Activated T-helper 1 cell treated with anti-CD3 and anti-CD28 coated beads, Interleukin-12 subunit alpha, Interleukin-12 subunit beta, Interleukin-2, Interleukin-4 antibody, amounts not matched to agents 30 ng/mL and 10 ng/mL and 1 ng/mL, durations not matched to agents 14 hours and 24 hours and 36 hours (primary cell): ENCODE measurements at regions not wholly inside any gene's neighbourhood (a gene's known extent, or its start where the extent isn't known, plus 50 kb on each side); places are given as distances from the start of the nearest gene placed in this dataset.
"Not testable (repeated sequence)": the region's sequence is repeated elsewhere in the genome, so short reads cannot be mapped to it uniquely, and the experiment has no call there.

ENCODE experiments used
- DNase-seq: peaks from one replicate; pipeline ENCODE4 v3.0.0; 2021; ENCODE audit warnings: low spot score
- H3K27ac Mint-ChIP-seq: one replicate; pipeline ENCODE4 v1.8.0; 2021; ENCODE audit warnings: mild to moderate bottlenecking, mixed read lengths
- H3K27me3 Mint-ChIP-seq: one replicate; pipeline ENCODE4 v1.8.0; 2022; ENCODE audit warnings: mild to moderate bottlenecking, moderate library complexity, mixed read lengths; ENCODE audit not compliant: insufficient read depth
- H3K36me3 Mint-ChIP-seq: one replicate; pipeline ENCODE4 v1.8.0; 2021; ENCODE audit warnings: low read depth, mixed read lengths
- H3K4me1 Mint-ChIP-seq: one replicate; pipeline ENCODE4 v1.8.0; 2021; ENCODE audit warnings: low read depth, mixed read lengths
- H3K4me3 Mint-ChIP-seq: one replicate; pipeline ENCODE4 v1.8.0; 2021; ENCODE audit warnings: mild to moderate bottlenecking, moderate library complexity, mixed read lengths
- H3K9me3 Mint-ChIP-seq: one replicate; pipeline ENCODE4 v1.8.0; 2021; ENCODE audit warnings: mixed read lengths
- intact Hi-C: fragments of 100-400 bp; cut with micrococcal nuclease; formaldehyde crosslinking; loops from one replicate; pipeline ENCODE4 v1.15.1; 2024

GRCh38 chr7:119861385-119861784 lies 411.6 kb upstream of the KCND2 start:
- Mint-ChIP-seq H3K9me3 (peaks cover 20% of the 10 kb centered on the region), H3K4me3 (no peak overlapping the region), H3K27ac (no peak overlapping the region), H3K4me1 (no peaks in the 10 kb centered on the region), H3K36me3 (no peaks in the 10 kb centered on the region), H3K27me3 (no peaks in the 10 kb centered on the region)
- intact Hi-C loops: no loop called here
- no peak for DNase-seq

DNA sequence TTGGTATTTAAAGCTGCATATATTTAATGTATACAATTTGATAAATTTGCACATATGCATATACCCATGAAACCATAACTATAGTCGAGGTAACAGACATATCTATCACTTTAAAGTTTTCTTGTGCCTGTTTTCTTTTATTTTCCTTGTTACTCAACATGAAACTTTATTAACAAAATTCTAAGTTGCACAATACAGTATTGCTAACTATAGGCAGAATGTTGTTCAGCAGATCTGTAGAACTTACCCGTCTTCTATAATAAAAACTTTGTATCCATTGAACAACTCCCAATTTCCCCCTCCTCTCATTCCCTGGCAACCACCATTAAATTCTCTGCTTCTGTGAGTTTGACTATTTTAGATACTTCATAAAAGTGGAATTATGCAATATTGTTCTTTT lies 404.6 kb upstream of the KCND2 start:
- no peaks in the 10 kb centered on the region for H3K36me3 Mint-ChIP-seq
- no peak for DNase-seq
- no peak overlapping the region for H3K27ac Mint-ChIP-seq
- H3K9me3 Mint-ChIP-seq: peaks cover 8% of the 10 kb centered on the region
- H3K4me1 Mint-ChIP-seq: no peaks in the 10 kb centered on the region
- H3K4me3 Mint-ChIP-seq: no peak overlapping the region
- no peaks in the 10 kb centered on the region for H3K27me3 Mint-ChIP-seq
- intact Hi-C loops: no loop called here

DNA sequence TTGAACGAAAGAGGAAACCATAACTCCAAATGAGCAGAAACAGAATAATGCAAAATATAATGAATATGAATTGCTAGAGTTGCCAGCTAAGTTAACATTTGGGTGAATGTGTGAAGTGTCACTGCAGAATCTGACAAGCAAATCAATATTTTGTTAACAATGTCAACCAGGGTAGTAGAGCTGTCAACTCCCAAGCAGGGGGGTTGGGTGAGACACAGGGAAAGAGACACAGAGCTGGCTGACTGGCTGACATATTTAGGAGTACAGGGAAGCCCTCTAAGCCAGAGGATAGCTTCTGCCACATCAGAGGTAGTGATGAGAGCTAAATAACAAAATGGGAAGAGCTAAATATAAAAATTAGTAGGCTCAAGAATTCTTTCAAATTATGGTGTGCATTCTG lies 393.1 kb upstream of the KCND2 start:
- no peaks in the 10 kb centered on the region for H3K4me1 Mint-ChIP-seq
- intact Hi-C loops: no loop called here
- H3K36me3 Mint-ChIP-seq: no peaks in the 10 kb centered on the region
- H3K27ac Mint-ChIP-seq: no peak overlapping the region
- no peak overlapping the region for H3K4me3 Mint-ChIP-seq
- no peak for DNase-seq
- peaks cover 4% of the 10 kb centered on the region for H3K9me3 Mint-ChIP-seq
- no peaks in the 10 kb centered on the region for H3K27me3 Mint-ChIP-seq

DNA sequence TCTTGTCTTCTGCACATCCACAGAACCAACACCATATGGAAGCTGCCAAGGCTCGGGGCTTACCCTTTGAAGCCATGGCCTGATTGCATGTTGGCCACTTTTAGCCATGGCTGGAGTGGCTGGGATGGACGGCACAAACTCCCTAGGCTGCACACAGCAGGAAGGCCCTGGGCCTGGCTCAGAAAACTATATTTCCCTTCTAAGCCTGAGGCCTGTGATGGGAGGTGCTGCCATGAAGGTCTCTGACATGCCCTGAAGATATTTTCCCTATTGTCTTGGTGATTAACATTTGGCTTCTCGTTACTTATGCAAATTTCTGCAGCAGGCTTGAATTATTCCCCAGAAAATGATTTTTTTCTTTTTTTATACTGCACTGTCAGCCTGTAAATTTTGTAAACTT lies 387.0 kb upstream of the KCND2 start:
- Mint-ChIP-seq H3K27me3 (no peaks in the 10 kb centered on the region), H3K36me3 (no peaks in the 10 kb centered on the region), H3K9me3 (peaks cover 15% of the 10 kb centered on the region), H3K27ac (no peak overlapping the region), H3K4me1 (no peaks in the 10 kb centered on the region), H3K4me3 (no peak overlapping the region)
- no peak for DNase-seq
- intact Hi-C loops: no loop called here

GRCh38 chr7:119886525-119886924 lies 386.4 kb upstream of the KCND2 start:
- H3K27ac Mint-ChIP-seq, H3K27me3 Mint-ChIP-seq, H3K36me3 Mint-ChIP-seq, intact Hi-C loops, H3K4me1 Mint-ChIP-seq, H3K4me3 Mint-ChIP-seq, DNase-seq: not testable (repeated sequence)
- peaks cover 15% of the 10 kb centered on the region for H3K9me3 Mint-ChIP-seq

GRCh38 chr7:119888251-119888650 lies 384.7 kb upstream of the KCND2 start:
- no peak overlapping the region for H3K4me3 Mint-ChIP-seq
- no peaks in the 10 kb centered on the region for H3K4me1 Mint-ChIP-seq
- peaks cover 13% of the 10 kb centered on the region for H3K9me3 Mint-ChIP-seq
- DNase-seq: no peak
- no peaks in the 10 kb centered on the region for H3K27me3 Mint-ChIP-seq
- intact Hi-C loops: no loop called here
- H3K27ac Mint-ChIP-seq: no peak overlapping the region
- H3K36me3 Mint-ChIP-seq: no peaks in the 10 kb centered on the region

DNA sequence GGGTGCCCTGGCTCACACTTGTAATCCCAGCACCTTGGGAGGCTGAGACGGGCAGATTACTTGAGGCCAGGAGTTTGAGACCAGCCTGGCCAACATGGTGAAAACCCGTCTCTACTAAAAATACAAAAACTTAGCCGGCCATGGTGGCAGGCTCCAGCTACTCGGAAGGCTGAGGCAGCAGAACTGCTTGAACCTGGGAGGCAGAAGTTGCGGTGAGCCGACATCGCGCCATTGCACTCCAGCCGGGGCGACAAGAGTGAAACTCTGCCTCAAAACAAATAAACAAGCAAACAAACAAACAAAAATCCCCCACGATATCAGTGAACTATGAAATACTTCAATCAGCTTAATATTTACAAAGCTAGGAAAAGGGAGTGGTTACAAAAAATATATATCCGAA lies 382.3 kb upstream of the KCND2 start:
- no peaks in the 10 kb centered on the region for H3K27me3 Mint-ChIP-seq
- no peaks in the 10 kb centered on the region for H3K4me1 Mint-ChIP-seq
- peaks cover 11% of the 10 kb centered on the region for H3K9me3 Mint-ChIP-seq
- H3K27ac Mint-ChIP-seq: no peak overlapping the region
- DNase-seq: no peak
- H3K4me3 Mint-ChIP-seq: no peak overlapping the region
- no peaks in the 10 kb centered on the region for H3K36me3 Mint-ChIP-seq
- intact Hi-C loops: no loop called here

DNA sequence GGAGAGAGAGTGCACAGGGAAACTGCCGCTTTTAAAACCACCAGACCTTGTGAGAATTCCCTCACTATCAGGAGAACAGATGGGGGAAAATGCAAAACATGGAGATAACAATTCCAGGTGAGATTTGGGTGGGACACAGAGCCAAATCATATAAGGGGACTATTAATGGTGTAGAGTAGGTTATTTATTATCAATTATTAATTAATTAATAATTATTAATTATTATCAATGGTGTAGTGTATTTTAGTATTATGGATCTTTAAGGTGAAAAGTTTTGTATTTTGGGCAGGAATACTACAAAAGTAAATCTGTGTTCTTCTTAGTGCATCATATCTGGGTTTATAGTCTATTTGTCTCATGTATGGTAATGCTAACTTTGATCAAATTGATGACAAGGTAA lies 377.7 kb upstream of the KCND2 start:
- Mint-ChIP-seq H3K4me3 (no peak overlapping the region), H3K36me3 (no peaks in the 10 kb centered on the region), H3K9me3 (no peaks in the 10 kb centered on the region), H3K27ac (no peak overlapping the region), H3K27me3 (no peaks in the 10 kb centered on the region), H3K4me1 (no peaks in the 10 kb centered on the region)
- DNase-seq: no peak
- intact Hi-C loops: no loop called here

GRCh38 chr7:119896386-119896785 lies 376.6 kb upstream of the KCND2 start:
- Mint-ChIP-seq H3K27me3 (no peaks in the 10 kb centered on the region), H3K36me3 (no peaks in the 10 kb centered on the region), H3K27ac (no peak overlapping the region), H3K4me1 (no peaks in the 10 kb centered on the region), H3K9me3 (no peaks in the 10 kb centered on the region), H3K4me3 (no peak overlapping the region)
- no peak for DNase-seq
- intact Hi-C loops: no loop called here

DNA sequence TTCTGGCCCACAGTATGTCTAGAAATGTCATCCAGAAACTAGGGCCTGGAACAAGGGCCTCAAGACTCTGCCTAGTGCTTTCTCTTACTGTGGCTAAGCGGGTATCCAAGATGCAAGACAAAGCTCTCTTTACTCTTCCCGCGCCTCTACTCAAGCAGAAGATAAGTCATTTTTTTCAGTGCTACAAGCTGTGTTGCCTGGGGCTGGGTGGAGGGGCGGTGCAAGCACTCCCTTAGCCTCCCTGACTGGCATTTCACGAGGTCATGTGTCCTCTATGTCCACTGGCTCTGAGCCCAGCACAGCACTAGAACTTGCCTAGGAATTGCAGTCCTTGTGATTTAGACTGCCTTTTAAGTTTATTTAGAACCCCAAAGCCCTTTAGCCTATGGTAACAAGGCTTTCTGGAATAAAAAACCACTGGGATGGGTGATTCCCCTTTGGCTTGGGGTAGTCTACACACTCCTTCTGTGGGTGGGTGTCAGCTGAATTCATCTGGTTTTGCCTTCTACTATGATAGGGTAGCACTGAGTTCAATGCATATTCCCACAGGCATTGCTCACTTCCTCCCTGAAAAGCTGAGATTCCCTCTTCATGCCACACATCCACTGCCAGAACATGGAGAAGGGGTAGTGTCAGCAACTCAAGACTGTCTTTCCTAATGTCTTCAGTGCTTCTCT lies 371.8 kb upstream of the KCND2 start:
- Mint-ChIP-seq H3K4me1 (no peaks in the 10 kb centered on the region), H3K4me3 (no peak overlapping the region), H3K36me3 (no peaks in the 10 kb centered on the region), H3K27me3 (no peaks in the 10 kb centered on the region), H3K9me3 (no peaks in the 10 kb centered on the region), H3K27ac (no peak overlapping the region)
- intact Hi-C loops: no loop called here
- DNase-seq: no peak

- intact Hi-C loops: no loop called here
- no peak overlapping the region for H3K4me3 Mint-ChIP-seq
- H3K4me1 Mint-ChIP-seq: no peaks in the 10 kb centered on the region
- H3K9me3 Mint-ChIP-seq: no peaks in the 10 kb centered on the region
- H3K27me3 Mint-ChIP-seq: no peaks in the 10 kb centered on the region
- no peaks in the 10 kb centered on the region for H3K36me3 Mint-ChIP-seq
- DNase-seq: no peak
- H3K27ac Mint-ChIP-seq: no peak overlapping the region
Measured at GRCh38 chr7:119903085-119903484, 369.9 kb upstream of the KCND2 start.

DNA sequence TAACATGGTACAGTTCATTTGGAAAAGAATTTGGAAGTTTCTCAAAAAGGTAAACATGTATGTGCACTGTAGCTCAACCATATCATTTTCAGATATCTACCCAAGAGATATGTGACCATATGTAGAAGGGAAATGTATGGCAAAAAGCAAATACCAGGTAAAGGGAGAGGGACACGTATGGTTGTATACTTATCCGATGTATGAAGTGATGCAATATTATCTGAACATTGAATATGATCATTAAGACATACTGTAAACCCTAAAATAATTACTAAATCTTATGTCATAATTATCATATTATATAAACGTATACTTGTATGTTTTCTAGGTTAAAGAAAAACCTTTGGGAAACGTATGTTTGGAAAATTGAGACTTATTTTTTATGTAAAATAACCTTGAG lies 367.5 kb upstream of the KCND2 start:
- DNase-seq: no peak
- intact Hi-C loops: no loop called here
- no peaks in the 10 kb centered on the region for H3K36me3 Mint-ChIP-seq
- H3K4me1 Mint-ChIP-seq: no peaks in the 10 kb centered on the region
- H3K27ac Mint-ChIP-seq: no peak overlapping the region
- H3K4me3 Mint-ChIP-seq: no peak overlapping the region
- H3K27me3 Mint-ChIP-seq: no peaks in the 10 kb centered on the region
- no peaks in the 10 kb centered on the region for H3K9me3 Mint-ChIP-seq

DNA sequence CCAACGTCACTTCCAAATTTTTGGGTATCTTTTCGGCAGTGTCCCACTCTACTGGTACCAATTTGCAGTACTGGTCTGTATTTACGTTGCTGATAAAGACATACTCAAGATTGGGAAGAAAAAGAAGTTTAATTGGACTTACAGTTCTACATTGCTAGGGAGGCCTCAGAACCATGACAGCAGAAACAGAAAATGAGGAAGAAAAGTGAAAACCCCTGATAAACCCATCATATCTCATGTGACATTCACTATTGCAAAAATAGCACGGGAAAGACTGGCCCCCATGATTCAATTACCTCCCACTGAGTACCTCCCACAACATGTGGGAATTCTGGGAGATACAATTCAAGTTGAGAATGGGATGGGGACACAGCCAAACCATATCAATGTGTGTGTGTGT lies 364.0 kb upstream of the KCND2 start:
- H3K27ac Mint-ChIP-seq: no peak overlapping the region
- DNase-seq: no peak
- no peaks in the 10 kb centered on the region for H3K4me1 Mint-ChIP-seq
- H3K27me3 Mint-ChIP-seq: no peaks in the 10 kb centered on the region
- peaks cover 3% of the 10 kb centered on the region for H3K9me3 Mint-ChIP-seq
- no peak overlapping the region for H3K4me3 Mint-ChIP-seq
- no peaks in the 10 kb centered on the region for H3K36me3 Mint-ChIP-seq
- intact Hi-C loops: no loop called here

DNA sequence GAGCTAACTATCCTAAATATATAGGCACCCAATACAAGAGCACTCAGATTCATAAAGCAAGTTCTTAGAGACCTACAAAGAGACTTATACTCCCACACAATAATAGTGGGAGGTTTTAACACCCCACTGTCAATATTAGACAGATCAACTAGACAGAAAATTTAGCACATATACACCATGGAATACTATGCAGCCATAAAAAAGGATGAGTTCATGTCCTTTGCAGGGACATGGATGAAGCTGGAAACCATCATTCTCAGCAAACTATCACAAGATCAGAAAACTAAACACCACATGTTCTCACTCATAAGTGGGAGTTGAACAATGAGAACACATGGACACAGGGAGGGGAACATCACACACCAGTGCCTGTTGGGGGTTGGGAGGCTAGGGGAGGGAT lies 358.9 kb upstream of the KCND2 start:
- H3K36me3 Mint-ChIP-seq, H3K27me3 Mint-ChIP-seq, H3K4me3 Mint-ChIP-seq, H3K27ac Mint-ChIP-seq, H3K4me1 Mint-ChIP-seq, H3K9me3 Mint-ChIP-seq, intact Hi-C loops, DNase-seq: not testable (repeated sequence)
